Stimulated activated CD8-positive, alpha-beta memory T cell treated with anti-CD3 and anti-CD28 coated beads, Interleukin-4, amount 100 ng/mL, for 24 hours (primary cell): ENCODE measurements at regions not wholly inside any gene's neighbourhood (a gene's known extent, or its start where the extent isn't known, plus 50 kb on each side); places are given as distances from the start of the nearest gene placed in this dataset.
"Not testable (repeated sequence)": the region's sequence is repeated elsewhere in the genome, so short reads cannot be mapped to it uniquely, and the experiment has no call there.

ENCODE experiments used
- DNase-seq: peaks from one replicate; pipeline ENCODE4 v3.0.0-alpha.2; 2020; ENCODE audit warnings: low read depth

- DNase-seq, result not testable (repeated sequence)
These were observed 492.9 kb upstream of the ARPP21 start for GRCh38 chr3:35146256-35147035.

GRCh38 chr3:35183927-35184675, 455.2 kb upstream of the ARPP21 start:
- DNase-seq, result no peak

- DNase-seq, result no peak
These were observed 454.6 kb upstream of the ARPP21 start for GRCh38 chr3:35184775-35185174.

GRCh38 chr3:35187908-35188307, 451.4 kb upstream of the ARPP21 start:
- DNase-seq, result no peak

GRCh38 chr3:35194666-35195065, 444.7 kb upstream of the ARPP21 start:
- DNase-seq, result no peak

- no peak for DNase-seq
These were observed 440.5 kb upstream of the ARPP21 start for GRCh38 chr3:35198857-35199256.

- DNase-seq, result no peak
These were observed 439.3 kb upstream of the ARPP21 start for GRCh38 chr3:35200056-35200455.

- no peak for DNase-seq
These were observed 438.1 kb upstream of the ARPP21 start for GRCh38 chr3:35201211-35201610.

- DNase-seq, result no peak
These were observed 423.5 kb upstream of the ARPP21 start for GRCh38 chr3:35215525-35216500.

GRCh38 chr3:35216501-35217266, 422.6 kb upstream of the ARPP21 start:
- no peak for DNase-seq

GRCh38 chr3:35223632-35224394, 415.5 kb upstream of the ARPP21 start:
- DNase-seq, result no peak

GRCh38 chr3:35224565-35225295, 414.6 kb upstream of the ARPP21 start:
- DNase-seq, result no peak

GRCh38 chr3:35241236-35241635, 398.1 kb upstream of the ARPP21 start:
- DNase-seq, result no peak

- DNase-seq, result no peak
These were observed 384.4 kb upstream of the ARPP21 start for GRCh38 chr3:35254917-35255316.

- no peak for DNase-seq
These were observed 381.7 kb upstream of the ARPP21 start for GRCh38 chr3:35257641-35258040.

- DNase-seq, result no peak
These were observed 376.9 kb upstream of the ARPP21 start for GRCh38 chr3:35262406-35262805.

GRCh38 chr3:35263477-35263876, 375.8 kb upstream of the ARPP21 start:
- no peak for DNase-seq

- DNase-seq, result not testable (repeated sequence)
These were observed 373.3 kb upstream of the ARPP21 start for GRCh38 chr3:35266065-35266464.

- DNase-seq, result no peak
These were observed 363.6 kb upstream of the ARPP21 start for GRCh38 chr3:35275768-35276167.

- no peak for DNase-seq
These were observed 362.8 kb upstream of the ARPP21 start for GRCh38 chr3:35276568-35276967.
